HEK293T (cell line): ENCODE measurements at regions not wholly inside any gene's neighbourhood (a gene's known extent, or its start where the extent isn't known, plus 50 kb on each side); places are given as distances from the start of the nearest gene placed in this dataset.

Experiments used
- CTCF ChIA-PET: fragments of 350-600 bp; formaldehyde crosslinking; extraction: SDS; loops from one replicate; lab custom pipeline; 2021; ENCODE audit warnings: antibody characterized with exemption, inconsistent platforms; lab: Yijun Ruan, JAX
- POLR2A ChIA-PET: fragments of 350-600 bp; formaldehyde crosslinking; extraction: SDS; loops from one replicate; lab custom pipeline; 2020; ENCODE audit warnings: antibody characterized with exemption, inconsistent platforms; lab: Yijun Ruan, JAX
- DNase-seq: peaks from one replicate; pipeline ENCODE4 v3.0.0; 2012; ENCODE audit warnings: mixed read lengths; ENCODE audit errors: extremely low spot score
- ARNT ChIP-seq: fragments of 450-650 bp; IDR thresholded peaks from 2 replicates; pipeline ENCODE4 v1.6.1; 2017; ENCODE audit warnings: mild to moderate bottlenecking
- BHLHE40 ChIP-seq: fragments of 450-650 bp; IDR thresholded peaks from 2 replicates; pipeline ENCODE4 v1.6.1; 2016; ENCODE audit warnings: mild to moderate bottlenecking, moderate library complexity, borderline replicate concordance
- CTBP1 ChIP-seq: fragments of 450-650 bp; IDR thresholded peaks from 2 replicates; pipeline ENCODE4 v1.6.1; 2016; ENCODE audit warnings: borderline replicate concordance
- ELF4 ChIP-seq: fragments of 450-650 bp; IDR thresholded peaks from 2 replicates; pipeline ENCODE4 v1.6.1; 2017; ENCODE audit warnings: antibody characterized with exemption
- FOXA1 ChIP-seq: fragments of 450-650 bp; IDR thresholded peaks from 2 replicates; pipeline ENCODE4 v1.6.1; 2016; ENCODE audit warnings: mild to moderate bottlenecking
- FOXK2 ChIP-seq: fragments of 450-650 bp; IDR thresholded peaks from 2 replicates; pipeline ENCODE4 v1.6.1; 2016; ENCODE audit warnings: mild to moderate bottlenecking
- FOXM1 ChIP-seq: fragments of 450-650 bp; IDR thresholded peaks from 2 replicates; pipeline ENCODE4 v1.6.1; 2017; ENCODE audit warnings: mild to moderate bottlenecking, borderline replicate concordance
- HDGF ChIP-seq: fragments of 450-650 bp; IDR thresholded peaks from 2 replicates; pipeline ENCODE4 v1.6.1; 2017; ENCODE audit warnings: antibody characterized with exemption, borderline replicate concordance
- L3MBTL2 ChIP-seq: fragments of 450-650 bp; conservative IDR thresholded peaks from 2 replicates; pipeline ENCODE4 v1.6.1; 2016; ENCODE audit warnings: mild to moderate bottlenecking
- LEF1 ChIP-seq: fragments of 450-650 bp; IDR thresholded peaks from 2 replicates; pipeline ENCODE4 v1.6.1; 2017; ENCODE audit warnings: mild to moderate bottlenecking, borderline replicate concordance
- NFRKB ChIP-seq: fragments of 450-650 bp; IDR thresholded peaks from 2 replicates; pipeline ENCODE4 v1.6.1; 2016; ENCODE audit warnings: mild to moderate bottlenecking, moderate library complexity
- SP1 ChIP-seq: fragments of 450-650 bp; IDR thresholded peaks from 2 replicates; pipeline ENCODE4 v1.6.1; 2017
- SUZ12 ChIP-seq: fragments of 450-650 bp; IDR thresholded peaks from 2 replicates; pipeline ENCODE4 v1.6.1; 2016; ENCODE audit warnings: mild to moderate bottlenecking
- TARDBP ChIP-seq: fragments of 450-650 bp; IDR thresholded peaks from 2 replicates; pipeline ENCODE4 v1.6.1; 2016
- ZNF384 ChIP-seq: fragments of 450-650 bp; IDR thresholded peaks from 2 replicates; pipeline ENCODE4 v1.6.1; 2016
- TF ChIP-seq, protein P1 (sequence below): fragments of 450-650 bp; IDR thresholded peaks from 2 replicates; pipeline ENCODE4 v1.6.1; 2016

DNA sequence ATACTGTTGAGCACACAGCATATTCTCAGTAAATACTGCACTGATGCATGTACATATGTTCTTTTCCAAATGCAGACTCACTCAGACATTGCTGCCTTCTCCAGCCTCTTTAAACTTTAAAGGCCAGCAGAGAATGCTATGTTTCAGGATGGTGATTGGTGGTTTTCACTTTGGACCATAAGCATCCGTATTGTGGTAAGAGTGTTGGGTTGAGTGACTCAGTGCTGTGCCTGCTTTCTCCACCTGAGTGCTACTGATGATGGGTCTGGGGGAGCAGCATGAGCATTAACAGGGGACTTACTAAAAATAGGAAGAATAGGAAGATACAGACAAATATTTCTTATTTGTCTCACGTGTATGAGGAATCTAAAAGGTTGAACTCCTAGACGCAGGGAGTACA is 56.3 kb upstream of the ZNF92 start:
- no peak for DNase-seq
- CTCF ChIA-PET = no interaction called here
- no peak for TF ChIP-seq FOXK2
- TF ChIP-seq CTBP1 = no peak
- TF ChIP-seq ELF4 = no peak
- TF ChIP-seq FOXM1 = no peak
- TF ChIP-seq TARDBP = no peak
- TF ChIP-seq, protein P1, sequence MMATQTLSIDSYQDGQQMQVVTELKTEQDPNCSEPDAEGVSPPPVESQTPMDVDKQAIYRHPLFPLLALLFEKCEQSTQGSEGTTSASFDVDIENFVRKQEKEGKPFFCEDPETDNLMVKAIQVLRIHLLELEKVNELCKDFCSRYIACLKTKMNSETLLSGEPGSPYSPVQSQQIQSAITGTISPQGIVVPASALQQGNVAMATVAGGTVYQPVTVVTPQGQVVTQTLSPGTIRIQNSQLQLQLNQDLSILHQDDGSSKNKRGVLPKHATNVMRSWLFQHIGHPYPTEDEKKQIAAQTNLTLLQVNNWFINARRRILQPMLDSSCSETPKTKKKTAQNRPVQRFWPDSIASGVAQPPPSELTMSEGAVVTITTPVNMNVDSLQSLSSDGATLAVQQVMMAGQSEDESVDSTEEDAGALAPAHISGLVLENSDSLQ = no peak
- no peak for TF ChIP-seq HDGF
- no peak for TF ChIP-seq ARNT
- TF ChIP-seq L3MBTL2 = no peak
- no peak for TF ChIP-seq SP1
- POLR2A ChIA-PET = no interaction called here

DNA sequence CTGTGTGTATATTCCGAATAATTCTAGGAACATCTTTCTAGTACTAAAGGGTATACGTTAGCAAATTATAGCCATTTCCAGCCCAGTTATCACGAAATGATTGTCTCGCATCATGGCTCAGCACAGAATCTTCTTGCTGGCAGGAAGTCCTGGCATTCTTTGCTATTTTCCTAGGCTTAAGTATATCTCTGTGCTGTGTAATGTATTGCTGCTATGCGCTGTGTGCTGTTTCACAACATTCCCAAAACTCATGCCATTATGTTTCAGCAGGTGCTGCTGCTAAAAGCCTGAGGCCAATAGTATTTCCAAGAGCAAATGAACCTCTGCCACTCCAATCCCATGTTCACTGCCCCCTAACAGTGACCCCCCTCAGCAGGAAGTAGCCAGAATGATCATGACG is 62.9 kb upstream of the ZNF92 start:
- ChIA-PET POLR2A (no interaction called here), CTCF (no interaction called here)
- TF ChIP-seq FOXK2 (no peak), L3MBTL2 (no peak), HDGF (no peak), FOXM1 (no peak)
- DNase-seq = no peak

DNA sequence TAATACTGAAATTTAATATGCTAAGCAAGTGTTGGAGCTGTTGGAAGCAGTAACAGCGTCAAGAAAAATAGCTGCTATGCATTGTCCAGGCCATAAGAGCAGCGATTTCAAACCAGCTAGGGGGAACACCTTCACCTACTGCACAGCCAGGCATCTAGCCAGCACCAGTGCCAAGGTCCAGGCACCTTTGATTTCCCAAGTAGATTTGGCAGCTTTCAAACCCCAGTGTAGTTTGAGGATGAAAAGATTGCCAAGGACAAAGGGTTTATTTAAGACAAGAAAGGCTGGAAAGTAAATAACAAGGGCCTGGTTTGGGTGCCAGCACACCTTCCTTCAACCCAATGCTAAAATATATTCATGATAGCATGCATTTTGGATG is 65.4 kb upstream of the ZNF92 start:
- POLR2A ChIA-PET = no interaction called here
- CTCF ChIA-PET = interaction anchor here (0.8 kb wide), 1 partner anchor 84 kb away, joined by 3 read pairs; no protein-coding TSS in a partner anchor
- DNase-seq = no peak
- TF ChIP-seq FOXA1 = no peak

DNA sequence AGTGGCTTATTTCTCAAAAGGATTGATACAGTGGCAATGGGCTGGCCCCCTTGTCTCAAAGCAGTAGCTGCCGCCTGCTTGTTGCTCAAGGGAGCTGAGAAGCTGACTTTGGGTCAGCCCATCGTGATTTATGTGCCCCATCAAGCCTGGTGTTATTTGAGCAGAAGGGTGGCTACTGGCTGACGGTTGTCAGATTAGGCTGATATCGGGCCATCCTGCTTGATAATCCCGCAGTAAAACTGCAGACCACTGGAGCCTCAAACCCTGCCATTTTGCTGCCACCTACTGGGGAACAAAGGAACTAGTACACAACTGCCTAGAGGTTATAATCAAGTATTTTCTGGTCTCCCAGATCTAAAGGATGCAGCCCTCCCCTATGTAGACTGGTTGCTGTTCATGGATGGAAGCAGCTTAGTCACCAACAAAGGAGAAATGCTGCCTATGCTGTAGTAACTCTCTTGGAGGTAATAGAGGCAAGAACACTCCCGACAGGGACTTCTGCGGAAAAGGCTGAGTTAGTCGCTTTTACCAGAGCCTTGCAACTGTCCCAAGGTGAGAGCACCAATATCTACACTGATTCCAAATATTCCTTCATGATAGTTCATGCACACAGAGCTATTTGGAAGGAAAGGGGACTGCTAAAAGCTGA is 65.9 kb upstream of the ZNF92 start:
- POLR2A ChIA-PET = no interaction called here

DNA sequence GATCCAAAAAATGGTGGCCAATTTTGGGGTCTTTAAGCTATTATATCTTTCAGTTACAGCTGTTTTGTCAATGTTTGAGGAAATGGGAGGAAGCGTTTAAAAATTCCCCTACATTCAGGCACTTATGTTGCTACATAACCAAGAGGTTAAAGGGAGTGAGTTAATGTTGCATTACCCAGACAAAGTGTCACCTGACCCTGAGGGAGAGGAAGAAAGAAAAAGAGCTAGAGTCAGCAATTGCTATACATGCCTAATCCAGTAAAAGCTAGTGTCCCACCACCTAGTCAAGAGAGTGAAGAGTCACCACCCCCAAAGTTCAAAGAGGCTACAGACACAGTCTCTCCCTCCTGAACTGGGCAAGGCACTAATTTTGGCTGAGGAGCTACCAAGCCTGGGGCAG is 69.5 kb upstream of the ZNF92 start:
- no peak for DNase-seq
- ChIA-PET CTCF (interaction anchor here (1.1 kb wide), 1 partner anchor 88 kb away, joined by 3 read pairs; no protein-coding TSS in a partner anchor), POLR2A (no interaction called here)
- TF ChIP-seq CTBP1 = no peak
- no peak for TF ChIP-seq SP1
- TF ChIP-seq L3MBTL2 = no peak
- TF ChIP-seq FOXK2 = no peak
- TF ChIP-seq BHLHE40 = no peak
- no peak for TF ChIP-seq SUZ12
- no peak for TF ChIP-seq HDGF
- no peak for TF ChIP-seq LEF1
- TF ChIP-seq TARDBP = no peak
- no peak for TF ChIP-seq FOXM1
- TF ChIP-seq, protein P1 = no peak
- TF ChIP-seq ELF4 = no peak
- no peak for TF ChIP-seq ARNT
- no peak for TF ChIP-seq ZNF384
- no peak for TF ChIP-seq FOXA1
- no peak for TF ChIP-seq NFRKB

More for the DNA sequence above, 65.9 kb upstream of the ZNF92 start:
- DNase-seq = peak; percentile 75
- no peak for TF ChIP-seq LEF1
- TF ChIP-seq, protein P1 = peak; percentile 65
- CTCF ChIA-PET = interaction anchor here (0.8 to 1.2 kb wide), 4 partner anchors 38 to 357 kb away, joined by 3 to 4 read pairs (median 3); no protein-coding TSS in a partner anchor

DNA sequence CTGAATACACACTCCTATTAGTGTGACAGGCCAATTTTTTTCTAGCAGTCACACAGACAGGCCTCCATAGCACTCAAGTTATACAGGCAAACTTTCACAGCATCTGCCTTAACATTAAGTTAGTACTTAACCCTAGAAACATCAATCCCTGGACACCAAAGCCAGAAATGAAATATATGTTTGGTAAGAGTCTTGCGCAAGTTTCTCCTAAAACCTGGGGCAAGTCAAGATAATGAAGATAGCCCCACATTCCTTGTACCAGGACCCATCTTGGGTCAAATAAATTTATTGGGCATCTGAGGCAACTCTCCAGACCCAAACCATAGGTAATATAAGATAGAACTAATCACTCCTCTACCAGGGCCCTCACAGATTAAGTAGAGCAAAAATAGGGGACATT is 70.8 kb upstream of the ZNF92 start:
- DNase-seq = no peak
- no peak for TF ChIP-seq HDGF
- no peak for TF ChIP-seq LEF1
- no peak for TF ChIP-seq SUZ12
- TF ChIP-seq, protein P1 = no peak
- TF ChIP-seq ELF4 = no peak
- TF ChIP-seq ARNT = no peak
- ChIA-PET POLR2A (no interaction called here), CTCF (no interaction called here)

DNA sequence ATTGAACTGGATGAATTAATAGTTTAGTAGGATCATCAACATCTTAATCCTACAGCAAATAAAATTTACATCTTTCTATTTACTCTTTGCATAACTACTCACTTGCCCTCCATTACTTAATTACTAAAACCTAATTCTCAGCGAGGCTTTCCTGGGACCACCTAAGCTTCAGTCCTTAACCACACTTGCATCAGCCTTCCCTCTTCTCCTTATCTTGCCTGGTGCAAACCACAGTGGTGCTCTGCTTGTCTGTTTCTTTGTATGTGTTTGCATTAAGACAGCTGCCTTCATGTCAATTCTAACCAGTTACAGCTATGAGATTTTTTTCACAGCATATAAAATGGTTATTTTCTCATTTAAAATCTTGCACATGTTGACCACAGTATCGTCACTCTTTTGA is 72.6 kb upstream of the ZNF92 start:
- ChIA-PET POLR2A (no interaction called here), CTCF (interaction anchor here (0.9 kb wide), 1 partner anchor 85 kb away, joined by 4 read pairs; no protein-coding TSS in a partner anchor)
- no peak for DNase-seq
- no peak for TF ChIP-seq SUZ12
- no peak for TF ChIP-seq FOXM1
- TF ChIP-seq FOXA1 = no peak
- TF ChIP-seq L3MBTL2 = no peak
- no peak for TF ChIP-seq ELF4
- no peak for TF ChIP-seq ZNF384
- no peak for TF ChIP-seq TARDBP
- no peak for TF ChIP-seq LEF1
- TF ChIP-seq, protein P1 = no peak
- TF ChIP-seq NFRKB = no peak
- no peak for TF ChIP-seq SP1
- TF ChIP-seq CTBP1 = no peak
- no peak for TF ChIP-seq FOXK2
- TF ChIP-seq BHLHE40 = no peak
- no peak for TF ChIP-seq HDGF
- TF ChIP-seq ARNT = no peak
